ENCODE measurements at regions not wholly inside any gene's neighbourhood (a gene's known extent, or its start where the extent isn't known, plus 50 kb on each side); places are given as distances from the start of the nearest gene placed in this dataset.

GRCh38 chr20:39110819-39111136, 148.6 kb downstream of the DHX35 start:
- no peak for TF ChIP-seq CTCF (IDR thresholded peaks at IDR 0.05)
- H3K27ac ChIP-seq, result no peak overlapping the region
- no peak for ATAC-seq
- H3K9me3 ChIP-seq, result no peaks in the 10 kb centered on the region
- H3K4me1 ChIP-seq, result peaks cover 0 to 9% (median 0%) of the 10 kb centered on the region in 9 donors
- no peak for DNase-seq
- peaks cover 0 to 52% (median 30%) of the 10 kb centered on the region in 7 donors for H3K27me3 ChIP-seq
- H3K4me3 ChIP-seq, result no peak overlapping the region
- H3K36me3 ChIP-seq, result no peaks in the 10 kb centered on the region
- intact Hi-C loops (cut with DNase I), result loop anchor here in 7 of 10 donors (5.0 to 10.0 kb wide), 10 partner anchors 154 to 1854 kb away; no protein-coding TSS in a partner anchor

- intact Hi-C loops (cut with DNase I), result loop anchor here in 7 of 10 donors (5.0 to 10.0 kb wide), 10 partner anchors 155 to 1855 kb away; no protein-coding TSS in a partner anchor
- no peak for TF ChIP-seq CTCF (IDR thresholded peaks at IDR 0.05)
- H3K27ac ChIP-seq, result no peak overlapping the region
- peaks cover 0 to 9% (median 0%) of the 10 kb centered on the region in 9 donors for H3K4me1 ChIP-seq
- peaks cover 0 to 46% (median 30%) of the 10 kb centered on the region in 7 donors for H3K27me3 ChIP-seq
- ATAC-seq (no peak), DNase-seq (no peak)
- no peaks in the 10 kb centered on the region for H3K9me3 ChIP-seq
- no peak overlapping the region for H3K4me3 ChIP-seq
- 35 to 39% methylated on average over 10 of the region's 10 CpGs for WGBS, 2 donors
- H3K36me3 ChIP-seq, result no peaks in the 10 kb centered on the region
These were observed 148.0 kb downstream of the DHX35 start for GRCh38 chr20:39109933-39110818.

- Histone ChIP-seq H3K9me3 (peaks cover 0 to 4% (median 0%) of the 10 kb centered on the region in 11 donors), H3K27ac (no peak overlapping the region), H3K27me3 (peaks cover 0 to 46% (median 25%) of the 10 kb centered on the region in 7 donors), H3K4me1 (peaks cover 0 to 9% (median 0%) of the 10 kb centered on the region in 9 donors), H3K36me3 (no peaks in the 10 kb centered on the region), H3K4me3 (no peak overlapping the region)
- WGBS, 2 donors, result 41 to 51% methylated on average over 5 of the region's 5 CpGs
- ATAC-seq, result no peak
- DNase-seq, result no peak
- intact Hi-C loops (cut with DNase I), result no loop called here
- TF ChIP-seq CTCF (IDR thresholded peaks at IDR 0.05), result no peak
These were observed 146.6 kb downstream of the DHX35 start for GRCh38 chr20:39108746-39109145.

GRCh38 chr20:39107741-39108140, 145.6 kb downstream of the DHX35 start:
- intact Hi-C loops (cut with DNase I), result no loop called here
- Histone ChIP-seq H3K4me1 (peaks cover 0 to 9% (median 0%) of the 10 kb centered on the region in 9 donors), H3K9me3 (peaks cover 0 to 8% (median 0%) of the 10 kb centered on the region in 11 donors), H3K27ac (no peak overlapping the region), H3K36me3 (no peaks in the 10 kb centered on the region), H3K27me3 (peaks cover 0 to 36% (median 25%) of the 10 kb centered on the region in 7 donors), H3K4me3 (no peak overlapping the region)
- ATAC-seq (no peak), DNase-seq (no peak)
- WGBS, 2 donors, result 59 to 62% methylated on average over 5 of the region's 5 CpGs
- TF ChIP-seq CTCF (IDR thresholded peaks at IDR 0.05), result no peak
